HepG2 (cell line): ENCODE measurements at regions not wholly inside any gene's neighbourhood (a gene's known extent, or its start where the extent isn't known, plus 50 kb on each side); places are given as distances from the start of the nearest gene placed in this dataset.

Experiments used
- ATAC-seq: fragments of 200-7000 bp; cut with Tn5 transposase; 3 replicates; pipeline ENCODE4 v1.9.1; 2020; ENCODE audit warnings: mild to moderate bottlenecking, moderate library complexity
- BruUV-seq: library from RNA; stranded (reverse); fragments of 400-500 nt; replicated peaks from 2 replicates; lab custom pipeline; 2021; lab: Mats Ljungman, UMichigan
- CTCF ChIA-PET: fragments of 300-600 bp; formaldehyde crosslinking; extraction: SDS; loops from one replicate; lab custom pipeline; 2021; ENCODE audit warnings: low total read pairs, inconsistent platforms, low intra/inter-chr PET ratio; lab: Yijun Ruan, JAX
- POLR2A ChIA-PET: fragments of 350-600 bp; sonication (Branson Sonifier 250); formaldehyde crosslinking; loops from one replicate; lab custom pipeline; 2020; ENCODE audit warnings: antibody characterized with exemption, inconsistent platforms; lab: Yijun Ruan, JAX
- DNase-seq: peaks from one replicate; pipeline ENCODE4 v3.0.0-alpha.2; 2015; ENCODE audit warnings: low spot score
- FAIRE-seq: peaks from 3 replicates; lab custom pipeline; 2011; peaks lifted over from hg19 to GRCh38; lab: Jason Lieb, UNC
- H2AFZ ChIP-seq: one replicate; pipeline ENCODE4 v1.6.1; 2011; ENCODE audit warnings: low read length, inconsistent platforms
- H3K27ac ChIP-seq: fragments of 300-600 bp; 3 replicates; pipeline ENCODE4 v1.8.0; 2011; ENCODE audit warnings: mixed run types, mild to moderate bottlenecking, mixed read lengths, low read length, inconsistent platforms; ENCODE audit not compliant: insufficient read depth; ENCODE audit errors: extremely low read length
- H3K27me3 ChIP-seq, 2 experiments: fragments of 200-600 bp in 1 of 2; 2 replicates in 1 of 2; 3 replicates in 1 of 2; pipeline versions ENCODE4 v1.6.0 to v1.8.0; 2011; ENCODE audit warnings: low read length in 2 of 2, mild to moderate bottlenecking in 2 of 2, moderate library complexity in 2 of 2, inconsistent platforms in 1 of 2; ENCODE audit not compliant: insufficient read depth in 2 of 2, control insufficient read depth in 1 of 2
- H3K36me3 ChIP-seq, 2 experiments: fragments of 200-600 bp in 1 of 2; replicated peaks in 1 of 2; 2 replicates in 1 of 2; 3 replicates in 1 of 2; pipeline versions ENCODE4 v1.5.1 to v1.8.0; 2011; ENCODE audit warnings: low read length in 2 of 2, inconsistent platforms in 1 of 2; ENCODE audit not compliant: insufficient read depth in 2 of 2, control insufficient read depth in 1 of 2
- H3K4me1 ChIP-seq: 2 replicates; pipeline ENCODE4 v1.5.1; 2012; ENCODE audit warnings: low read length, inconsistent platforms; ENCODE audit not compliant: insufficient read depth
- H3K4me2 ChIP-seq: 2 replicates; pipeline ENCODE4 v1.6.0; 2011; ENCODE audit warnings: low read depth, low read length, inconsistent platforms
- H3K4me3 ChIP-seq, 3 experiments: fragments of 200-600 bp in 1 of 3; sonication (generic), shearing (Covaris generic) in 1 of 3; replicated peaks in 1 of 3; 2 replicates each; pipeline ENCODE4 v1.5.1; 2011 to 2016; ENCODE audit warnings: low read length in 3 of 3, inconsistent platforms in 2 of 3, low read depth in 2 of 3, mild to moderate bottlenecking in 2 of 3, control low read depth in 1 of 3, mixed read lengths in 1 of 3; ENCODE audit not compliant: insufficient read depth in 1 of 3
- H3K79me2 ChIP-seq: one replicate; pipeline ENCODE4 v1.6.1; 2011; ENCODE audit warnings: low read length, inconsistent platforms; ENCODE audit not compliant: insufficient read depth
- H3K9ac ChIP-seq: 2 replicates; pipeline ENCODE4 v1.6.0; 2011; ENCODE audit warnings: mild to moderate bottlenecking, low read depth, low read length, inconsistent platforms; ENCODE audit not compliant: insufficient read depth
- H3K9me3 ChIP-seq: 2 replicates; pipeline ENCODE4 v1.5.1; 2012; ENCODE audit warnings: mild to moderate bottlenecking, low read length
- H4K20me1 ChIP-seq: 2 replicates; pipeline ENCODE4 v1.6.0; 2011; ENCODE audit warnings: inconsistent platforms, mild to moderate bottlenecking, low read length, moderate library complexity; ENCODE audit not compliant: insufficient read depth
- ARNTL ChIP-seq: sonication (generic); formaldehyde crosslinking; IDR thresholded peaks from 2 replicates; pipeline ENCODE4 v1.4.0; 2020; ENCODE audit warnings: mild to moderate bottlenecking, missing genetic modification reagents
- ATAD3A ChIP-seq: sonication (generic); formaldehyde crosslinking; IDR thresholded peaks from 2 replicates; pipeline ENCODE4 v1.4.0; 2020; ENCODE audit warnings: missing genetic modification reagents
- FOXC1 ChIP-seq: sonication (generic); formaldehyde crosslinking; IDR thresholded peaks from 2 replicates; pipeline ENCODE4 v1.8.0; 2022; ENCODE audit warnings: mild to moderate bottlenecking, missing genetic modification reagents, borderline replicate concordance
- HOXD1 ChIP-seq: sonication (generic); formaldehyde crosslinking; IDR thresholded peaks from 2 replicates; pipeline ENCODE4 v1.5.0; 2020; ENCODE audit warnings: missing genetic modification reagents
- RELA ChIP-seq: sonication (generic); formaldehyde crosslinking; IDR thresholded peaks from 2 replicates; pipeline ENCODE4 v1.4.0; 2020; ENCODE audit warnings: missing genetic modification reagents
- SOX5 ChIP-seq: IDR thresholded peaks from 2 replicates; pipeline ENCODE4 v1.6.1; 2016; ENCODE audit warnings: borderline replicate concordance
- ZNF232 ChIP-seq: sonication (generic); formaldehyde crosslinking; IDR thresholded peaks from 2 replicates; pipeline ENCODE4 v1.4.0; 2020; ENCODE audit warnings: missing genetic modification reagents, borderline replicate concordance
- ZNF678 ChIP-seq: sonication (generic); formaldehyde crosslinking; IDR thresholded peaks from 2 replicates; pipeline ENCODE4 v1.4.0; 2020; ENCODE audit warnings: mild to moderate bottlenecking, missing genetic modification reagents
- WGBS: methylation state at CpG from one replicate; pipeline ENCODE4 v1.1.6; 2017; ENCODE audit warnings: low lambda C conversion rate; 5-methylcytosine and 5-hydroxymethylcytosine counted together
- in situ Hi-C: cut with HindIII; loops from 2 replicates; pipeline ENCODE4 v1.10.0; 2017; ENCODE audit warnings: low pct_unique_long_range_greater_than_20kb; ENCODE audit not compliant: extremely low pct_ligation_motif_present
- intact Hi-C: fragments of 100-400 bp; cut with micrococcal nuclease; formaldehyde crosslinking; loops from one replicate; pipeline ENCODE4 v1.10.0; 2022; ENCODE audit not compliant: unreplicated experiment
- TF ChIP-seq, protein P1 (sequence below): sonication (generic); formaldehyde crosslinking; IDR thresholded peaks from 2 replicates; pipeline ENCODE4 v1.4.0; 2020; ENCODE audit warnings: missing genetic modification reagents
- TF ChIP-seq, protein P2 (sequence below): sonication (generic); formaldehyde crosslinking; IDR thresholded peaks from 2 replicates; pipeline ENCODE4 v1.5.0; 2020; ENCODE audit warnings: mild to moderate bottlenecking, missing genetic modification reagents
- TF ChIP-seq, protein P3 (sequence below): sonication (generic); formaldehyde crosslinking; IDR thresholded peaks from 2 replicates; pipeline ENCODE4 v1.4.0; 2020; ENCODE audit warnings: missing genetic modification reagents

- intact Hi-C loops (no loop called here), in situ Hi-C loops (no loop called here)
- no peaks in the 10 kb centered on the region for H4K20me1 ChIP-seq
- H3K36me3 ChIP-seq = no peaks in the 10 kb centered on the region
- TF ChIP-seq ZNF232 (no peak), FOXC1 (CRISPR knock-in tag) (no peak), HOXD1 (CRISPR knock-in tag) (no peak), ARNTL (CRISPR knock-in tag) (no peak), ATAD3A (no peak), ZNF678 (no peak), RELA (CRISPR knock-in tag) (no peak), SOX5 (CRISPR knock-in tag) (no peak)
- TF ChIP-seq, protein P1, sequence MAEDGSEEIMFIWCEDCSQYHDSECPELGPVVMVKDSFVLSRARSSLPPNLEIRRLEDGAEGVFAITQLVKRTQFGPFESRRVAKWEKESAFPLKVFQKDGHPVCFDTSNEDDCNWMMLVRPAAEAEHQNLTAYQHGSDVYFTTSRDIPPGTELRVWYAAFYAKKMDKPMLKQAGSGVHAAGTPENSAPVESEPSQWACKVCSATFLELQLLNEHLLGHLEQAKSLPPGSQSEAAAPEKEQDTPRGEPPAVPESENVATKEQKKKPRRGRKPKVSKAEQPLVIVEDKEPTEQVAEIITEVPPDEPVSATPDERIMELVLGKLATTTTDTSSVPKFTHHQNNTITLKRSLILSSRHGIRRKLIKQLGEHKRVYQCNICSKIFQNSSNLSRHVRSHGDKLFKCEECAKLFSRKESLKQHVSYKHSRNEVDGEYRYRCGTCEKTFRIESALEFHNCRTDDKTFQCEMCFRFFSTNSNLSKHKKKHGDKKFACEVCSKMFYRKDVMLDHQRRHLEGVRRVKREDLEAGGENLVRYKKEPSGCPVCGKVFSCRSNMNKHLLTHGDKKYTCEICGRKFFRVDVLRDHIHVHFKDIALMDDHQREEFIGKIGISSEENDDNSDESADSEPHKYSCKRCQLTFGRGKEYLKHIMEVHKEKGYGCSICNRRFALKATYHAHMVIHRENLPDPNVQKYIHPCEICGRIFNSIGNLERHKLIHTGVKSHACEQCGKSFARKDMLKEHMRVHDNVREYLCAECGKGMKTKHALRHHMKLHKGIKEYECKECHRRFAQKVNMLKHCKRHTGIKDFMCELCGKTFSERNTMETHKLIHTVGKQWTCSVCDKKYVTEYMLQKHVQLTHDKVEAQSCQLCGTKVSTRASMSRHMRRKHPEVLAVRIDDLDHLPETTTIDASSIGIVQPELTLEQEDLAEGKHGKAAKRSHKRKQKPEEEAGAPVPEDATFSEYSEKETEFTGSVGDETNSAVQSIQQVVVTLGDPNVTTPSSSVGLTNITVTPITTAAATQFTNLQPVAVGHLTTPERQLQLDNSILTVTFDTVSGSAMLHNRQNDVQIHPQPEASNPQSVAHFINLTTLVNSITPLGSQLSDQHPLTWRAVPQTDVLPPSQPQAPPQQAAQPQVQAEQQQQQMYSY = no peak
- TF ChIP-seq, protein P2, sequence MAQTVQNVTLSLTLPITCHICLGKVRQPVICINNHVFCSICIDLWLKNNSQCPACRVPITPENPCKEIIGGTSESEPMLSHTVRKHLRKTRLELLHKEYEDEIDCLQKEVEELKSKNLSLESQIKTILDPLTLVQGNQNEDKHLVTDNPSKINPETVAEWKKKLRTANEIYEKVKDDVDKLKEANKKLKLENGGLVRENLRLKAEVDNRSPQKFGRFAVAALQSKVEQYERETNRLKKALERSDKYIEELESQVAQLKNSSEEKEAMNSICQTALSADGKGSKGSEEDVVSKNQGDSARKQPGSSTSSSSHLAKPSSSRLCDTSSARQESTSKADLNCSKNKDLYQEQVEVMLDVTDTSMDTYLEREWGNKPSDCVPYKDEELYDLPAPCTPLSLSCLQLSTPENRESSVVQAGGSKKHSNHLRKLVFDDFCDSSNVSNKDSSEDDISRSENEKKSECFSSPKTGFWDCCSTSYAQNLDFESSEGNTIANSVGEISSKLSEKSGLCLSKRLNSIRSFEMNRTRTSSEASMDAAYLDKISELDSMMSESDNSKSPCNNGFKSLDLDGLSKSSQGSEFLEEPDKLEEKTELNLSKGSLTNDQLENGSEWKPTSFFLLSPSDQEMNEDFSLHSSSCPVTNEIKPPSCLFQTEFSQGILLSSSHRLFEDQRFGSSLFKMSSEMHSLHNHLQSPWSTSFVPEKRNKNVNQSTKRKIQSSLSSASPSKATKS (CRISPR knock-in tag) = no peak
- TF ChIP-seq, protein P3, sequence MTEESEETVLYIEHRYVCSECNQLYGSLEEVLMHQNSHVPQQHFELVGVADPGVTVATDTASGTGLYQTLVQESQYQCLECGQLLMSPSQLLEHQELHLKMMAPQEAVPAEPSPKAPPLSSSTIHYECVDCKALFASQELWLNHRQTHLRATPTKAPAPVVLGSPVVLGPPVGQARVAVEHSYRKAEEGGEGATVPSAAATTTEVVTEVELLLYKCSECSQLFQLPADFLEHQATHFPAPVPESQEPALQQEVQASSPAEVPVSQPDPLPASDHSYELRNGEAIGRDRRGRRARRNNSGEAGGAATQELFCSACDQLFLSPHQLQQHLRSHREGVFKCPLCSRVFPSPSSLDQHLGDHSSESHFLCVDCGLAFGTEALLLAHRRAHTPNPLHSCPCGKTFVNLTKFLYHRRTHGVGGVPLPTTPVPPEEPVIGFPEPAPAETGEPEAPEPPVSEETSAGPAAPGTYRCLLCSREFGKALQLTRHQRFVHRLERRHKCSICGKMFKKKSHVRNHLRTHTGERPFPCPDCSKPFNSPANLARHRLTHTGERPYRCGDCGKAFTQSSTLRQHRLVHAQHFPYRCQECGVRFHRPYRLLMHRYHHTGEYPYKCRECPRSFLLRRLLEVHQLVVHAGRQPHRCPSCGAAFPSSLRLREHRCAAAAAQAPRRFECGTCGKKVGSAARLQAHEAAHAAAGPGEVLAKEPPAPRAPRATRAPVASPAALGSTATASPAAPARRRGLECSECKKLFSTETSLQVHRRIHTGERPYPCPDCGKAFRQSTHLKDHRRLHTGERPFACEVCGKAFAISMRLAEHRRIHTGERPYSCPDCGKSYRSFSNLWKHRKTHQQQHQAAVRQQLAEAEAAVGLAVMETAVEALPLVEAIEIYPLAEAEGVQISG (CRISPR knock-in tag) = no peak
- 48% methylated on average over 8 of the region's 8 CpGs for WGBS
- CTCF ChIA-PET = no interaction called here
- BruUV-seq = no TSS peak
- H3K9ac ChIP-seq = no peak overlapping the region
- H3K27me3 ChIP-seq = peaks cover 0 to 4% of the 10 kb centered on the region in 2 experiments; a peak in 1 of 5 replicates
- no peak for FAIRE-seq
- no peak for DNase-seq
- no peak overlapping the region for H3K27ac ChIP-seq
- H3K4me3 ChIP-seq = no peak overlapping the region
- POLR2A ChIA-PET = no interaction called here
- H3K79me2 ChIP-seq = no peaks in the 10 kb centered on the region
- no peak overlapping the region for H2AFZ ChIP-seq
- H3K9me3 ChIP-seq = no peaks in the 10 kb centered on the region
- no peaks in the 10 kb centered on the region for H3K4me1 ChIP-seq
- no peak overlapping the region for H3K4me2 ChIP-seq
- no peak for ATAC-seq
Measured at GRCh38 chr1:67589519-67590233, 95.3 kb upstream of the GADD45A start.
